OCI-LY7 (cell line): ENCODE measurements at regions not wholly inside any gene's neighbourhood (a gene's known extent, or its start where the extent isn't known, plus 50 kb on each side); places are given as distances from the start of the nearest gene placed in this dataset.

ENCODE experiments used
- BruUV-seq: library from RNA; stranded (reverse); fragments of 400-500 nt; replicated peaks from 2 replicates; lab custom pipeline; 2021; lab: Mats Ljungman, UMichigan
- CTCF ChIA-PET: fragments of 300-600 bp; sonication (Branson Sonifier 250); formaldehyde crosslinking; loops from one replicate; lab custom pipeline; 2022; ENCODE audit warnings: antibody characterized with exemption; ENCODE audit not compliant: unreplicated experiment; lab: Charles Lee
- POLR2A ChIA-PET: fragments of 300-600 bp; sonication (Branson Sonifier 250); formaldehyde crosslinking; loops from one replicate; lab custom pipeline; 2022; ENCODE audit warnings: antibody characterized with exemption; lab: Charles Lee
- DNase-seq: peaks from one replicate; pipeline ENCODE4 v3.0.0-alpha.2; 2015; ENCODE audit warnings: low spot score
- H2AFZ ChIP-seq: fragments of 200-600 bp; sonication (generic), shearing (Covaris generic); 2 replicates; pipeline ENCODE4 v1.6.1; 2014; ENCODE audit warnings: mild to moderate bottlenecking, antibody characterized with exemption, low read length, moderate library complexity
- H3K27ac ChIP-seq: fragments of 200-600 bp; sonication (generic); 2 replicates; pipeline ENCODE4 v1.5.1; 2014; ENCODE audit warnings: mixed run types, low read depth, mild to moderate bottlenecking, moderate library complexity, low read length, inconsistent platforms; ENCODE audit not compliant: poor library complexity, severe bottlenecking
- H3K36me3 ChIP-seq: fragments of 200-600 bp; sonication (generic); 2 replicates; pipeline ENCODE4 v1.6.1; 2014; ENCODE audit warnings: mild to moderate bottlenecking, antibody characterized with exemption, low read length, moderate library complexity, mixed read lengths; ENCODE audit not compliant: insufficient read depth
- H3K4me1 ChIP-seq: fragments of 200-600 bp; sonication (generic); 2 replicates; pipeline ENCODE4 v1.5.1; 2014; ENCODE audit warnings: mild to moderate bottlenecking, low read length; ENCODE audit not compliant: insufficient read depth, poor library complexity, severe bottlenecking
- H3K4me2 ChIP-seq: fragments of 200-600 bp; sonication (generic); 2 replicates; pipeline ENCODE4 v1.6.1; 2014; ENCODE audit warnings: mild to moderate bottlenecking, low read length
- H3K4me3 ChIP-seq: fragments of 200-600 bp; sonication (generic); 2 replicates; pipeline ENCODE4 v1.5.1; 2014; ENCODE audit warnings: mild to moderate bottlenecking, low read depth, low read length; ENCODE audit not compliant: poor library complexity, severe bottlenecking
- H3K79me2 ChIP-seq: fragments of 200-600 bp; sonication (generic); 2 replicates; pipeline ENCODE4 v1.6.1; 2016; ENCODE audit warnings: low read depth, mild to moderate bottlenecking, low read length, moderate library complexity, mixed read lengths; ENCODE audit not compliant: insufficient read depth
- H3K9me2 ChIP-seq: fragments of 200-600 bp; sonication (generic); 2 replicates; pipeline ENCODE4 v1.6.1; 2016; ENCODE audit warnings: mild to moderate bottlenecking, low read length, mixed read lengths; ENCODE audit not compliant: insufficient read depth
- H3K9me3 ChIP-seq: fragments of 200-600 bp; sonication (generic); 2 replicates; pipeline ENCODE4 v1.6.1; 2014; ENCODE audit warnings: mild to moderate bottlenecking, mixed run types, low read length, mixed read lengths
- H4K20me1 ChIP-seq: fragments of 200-600 bp; sonication (generic); 2 replicates; pipeline ENCODE4 v1.6.1; 2014; ENCODE audit warnings: mild to moderate bottlenecking, antibody characterized with exemption, low read length, moderate library complexity, mixed read lengths; ENCODE audit not compliant: insufficient read depth
- EZH2phosphoT487 ChIP-seq: fragments of 200-600 bp; sonication (generic); IDR thresholded peaks from 2 replicates; pipeline ENCODE4 v1.6.1; 2018; ENCODE audit warnings: low read depth, borderline replicate concordance, mild to moderate bottlenecking, mixed run types, antibody characterized with exemption, low read length, moderate library complexity, mixed read lengths
- intact Hi-C: fragments of 100-400 bp; cut with micrococcal nuclease; formaldehyde crosslinking; loops from one replicate; pipeline ENCODE4 v1.10.0; 2022; ENCODE audit not compliant: unreplicated experiment
- TF ChIP-seq, protein P1 (sequence below): fragments of 200-600 bp; sonication (generic); conservative IDR thresholded peaks from 2 replicates; pipeline ENCODE4 v1.5.1; 2014; ENCODE audit warnings: mild to moderate bottlenecking, antibody characterized with exemption, low read length, moderate library complexity, mixed read lengths

DNA sequence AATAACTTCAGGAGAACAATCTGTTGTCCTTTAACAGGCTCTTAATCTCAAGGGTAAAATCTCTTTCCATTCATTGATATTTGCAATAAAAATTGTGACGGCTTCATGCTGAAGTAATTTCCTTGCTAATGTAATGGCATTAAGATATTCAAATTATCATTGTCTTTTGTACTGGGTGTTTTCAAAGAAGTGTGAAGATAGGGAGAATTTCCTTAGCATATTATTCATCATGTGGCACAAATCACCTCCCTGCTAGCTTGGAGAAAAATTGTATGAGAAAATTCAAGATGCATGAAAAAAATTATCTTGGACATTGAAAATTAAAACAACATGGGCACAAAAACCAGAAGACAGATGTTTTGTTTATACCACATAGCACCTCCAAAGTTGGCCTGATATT, 63.6 kb upstream of the ARID2 start:
- H3K79me2 ChIP-seq, result no peaks in the 10 kb centered on the region
- H4K20me1 ChIP-seq, result no peaks in the 10 kb centered on the region
- no peak overlapping the region for H3K4me2 ChIP-seq
- H3K9me2 ChIP-seq, result no peaks in the 10 kb centered on the region
- ChIA-PET POLR2A (no interaction called here), CTCF (no interaction called here)
- no peak overlapping the region for H2AFZ ChIP-seq
- TF ChIP-seq, protein P1, sequence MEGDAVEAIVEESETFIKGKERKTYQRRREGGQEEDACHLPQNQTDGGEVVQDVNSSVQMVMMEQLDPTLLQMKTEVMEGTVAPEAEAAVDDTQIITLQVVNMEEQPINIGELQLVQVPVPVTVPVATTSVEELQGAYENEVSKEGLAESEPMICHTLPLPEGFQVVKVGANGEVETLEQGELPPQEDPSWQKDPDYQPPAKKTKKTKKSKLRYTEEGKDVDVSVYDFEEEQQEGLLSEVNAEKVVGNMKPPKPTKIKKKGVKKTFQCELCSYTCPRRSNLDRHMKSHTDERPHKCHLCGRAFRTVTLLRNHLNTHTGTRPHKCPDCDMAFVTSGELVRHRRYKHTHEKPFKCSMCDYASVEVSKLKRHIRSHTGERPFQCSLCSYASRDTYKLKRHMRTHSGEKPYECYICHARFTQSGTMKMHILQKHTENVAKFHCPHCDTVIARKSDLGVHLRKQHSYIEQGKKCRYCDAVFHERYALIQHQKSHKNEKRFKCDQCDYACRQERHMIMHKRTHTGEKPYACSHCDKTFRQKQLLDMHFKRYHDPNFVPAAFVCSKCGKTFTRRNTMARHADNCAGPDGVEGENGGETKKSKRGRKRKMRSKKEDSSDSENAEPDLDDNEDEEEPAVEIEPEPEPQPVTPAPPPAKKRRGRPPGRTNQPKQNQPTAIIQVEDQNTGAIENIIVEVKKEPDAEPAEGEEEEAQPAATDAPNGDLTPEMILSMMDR, result no peak
- intact Hi-C loops, result no loop called here
- no peak overlapping the region for H3K27ac ChIP-seq
- BruUV-seq, result no TSS peak
- H3K9me3 ChIP-seq, result no peaks in the 10 kb centered on the region
- no peak overlapping the region for H3K4me3 ChIP-seq
- H3K4me1 ChIP-seq, result no peaks in the 10 kb centered on the region
- no peaks in the 10 kb centered on the region for H3K36me3 ChIP-seq
- no peak for DNase-seq

DNA sequence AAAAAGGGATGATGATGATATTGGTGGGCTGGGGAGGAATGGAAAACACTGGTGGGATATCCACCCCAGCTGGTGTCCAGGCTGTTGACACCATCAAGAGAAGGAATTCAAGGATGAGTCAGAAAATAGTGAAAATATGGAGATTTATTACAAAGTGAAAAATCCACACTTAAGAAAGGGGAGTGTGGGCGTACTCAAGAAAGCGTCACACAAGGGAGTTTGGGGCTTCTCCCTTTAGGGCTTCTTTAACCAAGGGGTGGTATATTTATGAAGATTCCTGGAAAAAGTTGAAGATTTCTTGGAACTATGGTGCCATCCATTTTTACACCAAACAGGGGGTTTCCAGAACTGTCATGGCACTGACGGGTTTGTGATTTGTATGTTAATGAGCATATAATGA, 63.1 kb upstream of the ARID2 start:
- Histone ChIP-seq H3K79me2 (no peaks in the 10 kb centered on the region), H3K27ac (no peak overlapping the region), H2AFZ (no peak overlapping the region), H3K9me3 (no peaks in the 10 kb centered on the region), H3K36me3 (no peaks in the 10 kb centered on the region), H3K9me2 (no peaks in the 10 kb centered on the region), H4K20me1 (no peaks in the 10 kb centered on the region), H3K4me2 (no peak overlapping the region), H3K4me1 (no peaks in the 10 kb centered on the region), H3K4me3 (no peak overlapping the region)
- no peak for DNase-seq
- POLR2A ChIA-PET, result no interaction called here
- CTCF ChIA-PET, result no interaction called here
- intact Hi-C loops, result no loop called here
- TF ChIP-seq, protein P1, result no peak
- no peak for TF ChIP-seq EZH2phosphoT487
- no TSS peak for BruUV-seq

DNA sequence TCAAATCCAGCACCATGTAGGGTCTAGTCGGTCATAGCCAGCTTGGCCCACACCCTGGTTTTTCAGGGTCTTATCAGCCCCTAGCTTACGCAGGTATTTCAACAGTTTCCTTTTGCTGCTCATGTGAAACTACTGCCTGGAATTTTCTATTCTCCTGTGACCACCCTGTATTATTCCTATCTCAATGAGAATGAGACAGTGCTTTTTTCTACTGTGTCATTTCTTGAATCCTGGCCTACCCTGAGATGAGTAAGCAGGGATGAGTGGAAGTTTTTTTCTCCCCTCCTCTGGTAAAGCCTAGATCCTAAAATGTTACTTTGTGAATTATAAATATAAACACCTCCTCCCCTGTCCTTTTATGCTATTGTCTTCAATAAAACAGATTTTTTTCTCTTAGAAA, 62.7 kb upstream of the ARID2 start:
- Histone ChIP-seq H3K79me2 (no peaks in the 10 kb centered on the region), H3K4me1 (no peaks in the 10 kb centered on the region), H3K9me2 (no peaks in the 10 kb centered on the region), H2AFZ (no peak overlapping the region), H3K27ac (no peak overlapping the region), H3K36me3 (no peaks in the 10 kb centered on the region), H3K9me3 (no peaks in the 10 kb centered on the region), H3K4me2 (no peak overlapping the region), H4K20me1 (no peaks in the 10 kb centered on the region), H3K4me3 (no peak overlapping the region)
- no peak for TF ChIP-seq EZH2phosphoT487
- TF ChIP-seq, protein P1, result no peak
- ChIA-PET CTCF (no interaction called here), POLR2A (no interaction called here)
- no peak for DNase-seq
- intact Hi-C loops, result no loop called here
- no TSS peak for BruUV-seq
